Cardiac muscle cell (in vitro differentiated cells and primary cell): ENCODE measurements at regions not wholly inside any gene's neighbourhood (a gene's known extent, or its start where the extent isn't known, plus 50 kb on each side); places are given as distances from the start of the nearest gene placed in this dataset.
A peak's percentile ranks its signal among the peaks of the same experiment; 100 is the strongest.

ENCODE experiments used
- DNase-seq, 2 donors: peaks; one replicate each; pipeline versions ENCODE4 v3.0.0 to v3.0.0-alpha.2; 2010 to 2017; ENCODE audit warnings: low read depth in 1 of 2, low spot score in 1 of 2
- H3K27ac ChIP-seq: fragments of 200-600 bp; sonication (generic); 2 replicates; pipeline ENCODE4 v1.5.1; 2016
- H3K27me3 ChIP-seq: fragments of 200-600 bp; sonication (generic); 2 replicates; pipeline ENCODE4 v1.6.0; 2016; ENCODE audit warnings: control low read depth
- H3K36me3 ChIP-seq: fragments of 200-600 bp; sonication (generic); 2 replicates; pipeline ENCODE4 v1.5.1; 2016; ENCODE audit warnings: control low read depth
- H3K4me1 ChIP-seq: fragments of 200-600 bp; sonication (generic); 2 replicates; pipeline ENCODE4 v1.8.1; 2017; ENCODE audit warnings: low read depth, mild to moderate bottlenecking, mixed run types
- H3K4me3 ChIP-seq: fragments of 200-600 bp; sonication (generic); 2 replicates; pipeline ENCODE4 v1.5.1; 2016; ENCODE audit warnings: mild to moderate bottlenecking
- H3K9me3 ChIP-seq: fragments of 200-600 bp; sonication (generic); 2 replicates; pipeline ENCODE4 v1.5.1; 2017; ENCODE audit warnings: low read depth, mild to moderate bottlenecking, control low read depth
- TF ChIP-seq, protein P1 (sequence below): IDR thresholded peaks from 2 replicates; pipeline ENCODE4 v1.5.1; 2012; ENCODE audit warnings: low read depth, mild to moderate bottlenecking, low read length

DNA sequence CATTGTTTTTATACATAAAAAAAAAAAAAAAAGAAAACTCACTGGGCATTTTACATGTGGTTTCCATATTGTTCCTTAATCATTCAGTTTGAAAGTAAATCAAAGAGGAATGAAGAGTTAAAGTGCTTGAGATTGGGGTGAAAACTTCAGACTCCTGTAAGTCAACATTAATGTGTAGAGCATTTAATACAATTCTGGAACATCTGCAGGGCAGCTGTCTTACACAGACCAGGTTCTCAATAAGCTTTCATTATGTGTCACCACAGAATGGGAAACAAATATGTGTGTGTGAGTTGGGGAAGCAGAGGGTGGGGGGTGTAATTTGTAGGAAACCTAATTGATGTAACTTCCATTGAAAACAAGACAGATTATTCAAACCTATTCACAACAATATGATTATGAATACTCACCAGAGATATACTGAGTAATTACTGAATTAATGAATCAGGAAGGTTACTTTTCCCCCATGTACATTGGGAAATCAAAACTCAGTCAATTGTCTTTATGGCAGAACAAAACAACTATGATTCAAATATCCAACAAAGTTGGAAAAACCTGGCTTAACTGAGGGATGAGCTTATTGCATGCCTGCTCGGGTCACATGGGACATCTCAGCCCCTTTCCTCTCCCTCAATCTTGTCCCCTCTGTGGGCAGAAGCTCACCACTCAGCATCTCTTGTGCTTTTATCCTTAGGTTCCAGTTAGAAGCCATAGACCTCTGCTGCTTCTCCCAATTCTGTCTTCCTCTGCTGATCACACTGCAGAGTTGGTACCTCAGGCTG is 281.2 kb upstream of the THBS1 start:
- Histone ChIP-seq H3K27ac (no peak overlapping the region), H3K36me3 (no peaks in the 10 kb centered on the region), H3K27me3 (peaks cover 4% of the 10 kb centered on the region), H3K4me1 (peaks cover 5% of the 10 kb centered on the region), H3K9me3 (no peaks in the 10 kb centered on the region), H3K4me3 (no peak overlapping the region)
- DNase-seq: no peak
- TF ChIP-seq, protein P1, sequence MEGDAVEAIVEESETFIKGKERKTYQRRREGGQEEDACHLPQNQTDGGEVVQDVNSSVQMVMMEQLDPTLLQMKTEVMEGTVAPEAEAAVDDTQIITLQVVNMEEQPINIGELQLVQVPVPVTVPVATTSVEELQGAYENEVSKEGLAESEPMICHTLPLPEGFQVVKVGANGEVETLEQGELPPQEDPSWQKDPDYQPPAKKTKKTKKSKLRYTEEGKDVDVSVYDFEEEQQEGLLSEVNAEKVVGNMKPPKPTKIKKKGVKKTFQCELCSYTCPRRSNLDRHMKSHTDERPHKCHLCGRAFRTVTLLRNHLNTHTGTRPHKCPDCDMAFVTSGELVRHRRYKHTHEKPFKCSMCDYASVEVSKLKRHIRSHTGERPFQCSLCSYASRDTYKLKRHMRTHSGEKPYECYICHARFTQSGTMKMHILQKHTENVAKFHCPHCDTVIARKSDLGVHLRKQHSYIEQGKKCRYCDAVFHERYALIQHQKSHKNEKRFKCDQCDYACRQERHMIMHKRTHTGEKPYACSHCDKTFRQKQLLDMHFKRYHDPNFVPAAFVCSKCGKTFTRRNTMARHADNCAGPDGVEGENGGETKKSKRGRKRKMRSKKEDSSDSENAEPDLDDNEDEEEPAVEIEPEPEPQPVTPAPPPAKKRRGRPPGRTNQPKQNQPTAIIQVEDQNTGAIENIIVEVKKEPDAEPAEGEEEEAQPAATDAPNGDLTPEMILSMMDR: no peak

DNA sequence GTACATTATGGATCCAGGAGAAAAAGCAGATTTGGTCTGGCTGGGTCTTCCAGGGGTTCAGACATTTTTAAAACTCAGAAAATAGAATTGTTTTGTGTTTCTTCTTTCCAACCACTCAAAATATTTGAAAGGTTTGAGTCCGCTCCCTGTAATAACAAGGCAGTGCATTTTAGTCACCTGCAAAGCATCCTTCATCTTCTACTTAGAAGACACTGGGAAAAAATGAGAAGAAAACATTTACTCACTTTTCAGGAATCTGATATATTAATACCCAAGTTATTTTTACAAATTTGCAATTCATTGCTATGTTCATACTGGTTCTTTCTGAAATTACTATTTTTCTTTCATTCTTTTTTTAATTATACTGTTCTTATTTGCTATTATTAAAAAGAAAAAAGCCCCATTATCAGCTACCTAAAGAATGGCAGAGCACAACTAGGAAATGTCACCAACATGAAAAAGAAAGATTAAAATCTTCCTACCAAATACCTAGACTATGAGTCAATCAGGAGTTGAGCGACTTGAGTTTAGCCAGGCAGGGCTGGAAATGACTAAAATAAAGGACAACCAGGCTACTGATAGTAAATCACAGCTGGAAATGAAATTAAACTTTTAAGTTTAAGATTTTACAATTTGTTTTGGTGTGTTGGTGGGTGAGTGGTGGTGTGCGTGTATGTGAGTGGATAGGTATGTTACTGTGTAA is 280.3 kb upstream of the THBS1 start:
- H3K4me3 ChIP-seq: no peak overlapping the region
- H3K27me3 ChIP-seq: peaks cover 4% of the 10 kb centered on the region
- peak in 1 of 2 donors; percentile 36 for DNase-seq
- peaks cover 5% of the 10 kb centered on the region for H3K4me1 ChIP-seq
- TF ChIP-seq, protein P1: no peak
- H3K9me3 ChIP-seq: no peaks in the 10 kb centered on the region
- H3K36me3 ChIP-seq: no peaks in the 10 kb centered on the region
- H3K27ac ChIP-seq: no peak overlapping the region

DNA sequence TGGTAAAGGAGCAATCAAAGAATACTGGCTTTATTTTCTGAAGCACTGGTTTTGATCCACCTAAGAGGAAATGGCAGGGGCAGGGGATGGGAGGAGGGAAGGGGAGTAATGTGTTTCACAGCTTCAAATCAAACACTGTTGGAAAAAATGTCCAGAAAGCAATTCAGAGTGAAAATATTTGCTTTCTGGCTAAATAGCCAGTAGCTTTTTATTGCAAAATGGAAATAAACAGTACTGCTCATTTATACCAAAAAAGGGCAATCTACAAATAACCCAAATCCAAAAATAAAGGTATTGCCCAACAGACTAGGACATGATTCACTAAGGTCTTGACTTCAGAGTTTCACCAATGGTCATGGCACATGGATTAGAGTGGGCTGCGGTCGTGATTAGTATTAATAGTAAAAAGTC is 279.3 kb upstream of the THBS1 start:
- Histone ChIP-seq H3K9me3 (no peaks in the 10 kb centered on the region), H3K36me3 (no peaks in the 10 kb centered on the region), H3K27me3 (peaks cover 4% of the 10 kb centered on the region), H3K27ac (no peak overlapping the region), H3K4me1 (peaks cover 5% of the 10 kb centered on the region), H3K4me3 (no peak overlapping the region)
- TF ChIP-seq, protein P1: no peak
- DNase-seq: peak in 1 of 2 donors; percentile 75

DNA sequence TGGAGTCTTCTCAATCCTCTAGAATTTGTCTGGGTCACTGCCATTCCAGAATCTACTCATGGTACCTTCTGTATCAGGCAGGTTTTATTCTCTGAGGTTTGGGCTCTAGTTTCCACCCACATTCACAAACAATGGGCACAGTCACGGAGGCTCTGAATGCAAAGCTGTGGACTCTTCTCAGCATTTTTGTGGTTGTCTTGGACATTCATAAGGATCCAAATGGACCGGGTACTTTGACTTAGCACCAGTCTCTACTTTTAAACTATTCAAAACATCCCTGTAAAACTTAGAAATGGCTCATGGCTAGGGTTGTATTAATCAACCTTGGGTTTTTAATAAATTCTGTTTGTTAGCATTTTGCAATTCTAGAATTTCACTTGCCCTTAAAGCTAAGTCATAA is 277.9 kb upstream of the THBS1 start:
- Histone ChIP-seq H3K27ac (no peak overlapping the region), H3K4me3 (no peak overlapping the region), H3K27me3 (peaks cover 4% of the 10 kb centered on the region), H3K9me3 (no peaks in the 10 kb centered on the region), H3K36me3 (no peaks in the 10 kb centered on the region), H3K4me1 (peaks cover 5% of the 10 kb centered on the region)
- no peak for DNase-seq
- TF ChIP-seq, protein P1: no peak

DNA sequence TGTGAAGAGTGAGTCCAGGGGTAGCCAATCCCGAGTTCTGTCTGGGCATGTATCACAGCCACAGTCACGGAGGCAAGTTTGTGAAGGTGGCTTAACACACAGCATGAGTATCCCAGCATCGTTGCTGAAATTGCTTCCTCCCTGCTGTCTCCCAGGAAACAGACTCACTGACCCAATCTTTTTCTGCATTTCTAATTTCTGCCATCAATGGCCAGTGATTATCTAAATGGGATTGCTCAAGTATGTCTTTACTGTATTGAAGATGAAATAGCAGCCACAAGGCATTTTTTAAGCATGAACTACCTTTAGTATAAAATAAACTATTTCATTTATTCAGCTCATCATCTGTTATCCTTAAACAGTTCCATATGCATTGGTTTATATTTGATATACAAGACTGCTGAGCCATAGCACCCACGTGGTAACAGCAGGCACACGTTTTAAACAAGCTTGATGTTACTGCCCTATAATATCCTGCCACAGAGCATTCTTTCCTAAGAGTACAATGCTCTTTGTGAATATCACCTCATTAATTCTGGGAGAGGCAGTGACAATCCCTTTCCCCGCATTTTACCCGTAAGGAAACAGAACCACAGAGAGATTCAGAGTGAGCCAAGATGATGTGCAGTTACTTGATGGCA is 276.6 kb upstream of the THBS1 start:
- H3K36me3 ChIP-seq: no peaks in the 10 kb centered on the region
- H3K4me3 ChIP-seq: no peak overlapping the region
- no peak overlapping the region for H3K27ac ChIP-seq
- H3K9me3 ChIP-seq: no peaks in the 10 kb centered on the region
- TF ChIP-seq, protein P1: no peak
- H3K4me1 ChIP-seq: peaks cover 5% of the 10 kb centered on the region
- H3K27me3 ChIP-seq: peaks cover 4% of the 10 kb centered on the region
- DNase-seq: no peak
